ENCODE measurements at regions not wholly inside any gene's neighbourhood (a gene's known extent, or its start where the extent isn't known, plus 50 kb on each side); places are given as distances from the start of the nearest gene placed in this dataset.
A peak's percentile ranks its signal among the peaks of the same experiment; 100 is the strongest.

GRCh38 chr5:167553511-167553910, 737.9 kb upstream of the WWC1 start:
- no peaks in the 10 kb centered on the region for H3K36me3 ChIP-seq (ENCODE audit: control insufficient read depth, insufficient read depth, low read length)
- TF ChIP-seq, protein P1, sequence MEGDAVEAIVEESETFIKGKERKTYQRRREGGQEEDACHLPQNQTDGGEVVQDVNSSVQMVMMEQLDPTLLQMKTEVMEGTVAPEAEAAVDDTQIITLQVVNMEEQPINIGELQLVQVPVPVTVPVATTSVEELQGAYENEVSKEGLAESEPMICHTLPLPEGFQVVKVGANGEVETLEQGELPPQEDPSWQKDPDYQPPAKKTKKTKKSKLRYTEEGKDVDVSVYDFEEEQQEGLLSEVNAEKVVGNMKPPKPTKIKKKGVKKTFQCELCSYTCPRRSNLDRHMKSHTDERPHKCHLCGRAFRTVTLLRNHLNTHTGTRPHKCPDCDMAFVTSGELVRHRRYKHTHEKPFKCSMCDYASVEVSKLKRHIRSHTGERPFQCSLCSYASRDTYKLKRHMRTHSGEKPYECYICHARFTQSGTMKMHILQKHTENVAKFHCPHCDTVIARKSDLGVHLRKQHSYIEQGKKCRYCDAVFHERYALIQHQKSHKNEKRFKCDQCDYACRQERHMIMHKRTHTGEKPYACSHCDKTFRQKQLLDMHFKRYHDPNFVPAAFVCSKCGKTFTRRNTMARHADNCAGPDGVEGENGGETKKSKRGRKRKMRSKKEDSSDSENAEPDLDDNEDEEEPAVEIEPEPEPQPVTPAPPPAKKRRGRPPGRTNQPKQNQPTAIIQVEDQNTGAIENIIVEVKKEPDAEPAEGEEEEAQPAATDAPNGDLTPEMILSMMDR (IDR thresholded peaks at IDR 0.05; ENCODE audit: insufficient read depth, low read length, poor library complexity, severe bottlenecking): no peak
- H3K4me3 ChIP-seq (ENCODE audit: low read depth, low read length): no peak overlapping the region
- DNase-seq (ENCODE audit: low read depth): no peak
- H3K27me3 ChIP-seq (ENCODE audit: control insufficient read depth, insufficient read depth, low read length): no peaks in the 10 kb centered on the region

DNA sequence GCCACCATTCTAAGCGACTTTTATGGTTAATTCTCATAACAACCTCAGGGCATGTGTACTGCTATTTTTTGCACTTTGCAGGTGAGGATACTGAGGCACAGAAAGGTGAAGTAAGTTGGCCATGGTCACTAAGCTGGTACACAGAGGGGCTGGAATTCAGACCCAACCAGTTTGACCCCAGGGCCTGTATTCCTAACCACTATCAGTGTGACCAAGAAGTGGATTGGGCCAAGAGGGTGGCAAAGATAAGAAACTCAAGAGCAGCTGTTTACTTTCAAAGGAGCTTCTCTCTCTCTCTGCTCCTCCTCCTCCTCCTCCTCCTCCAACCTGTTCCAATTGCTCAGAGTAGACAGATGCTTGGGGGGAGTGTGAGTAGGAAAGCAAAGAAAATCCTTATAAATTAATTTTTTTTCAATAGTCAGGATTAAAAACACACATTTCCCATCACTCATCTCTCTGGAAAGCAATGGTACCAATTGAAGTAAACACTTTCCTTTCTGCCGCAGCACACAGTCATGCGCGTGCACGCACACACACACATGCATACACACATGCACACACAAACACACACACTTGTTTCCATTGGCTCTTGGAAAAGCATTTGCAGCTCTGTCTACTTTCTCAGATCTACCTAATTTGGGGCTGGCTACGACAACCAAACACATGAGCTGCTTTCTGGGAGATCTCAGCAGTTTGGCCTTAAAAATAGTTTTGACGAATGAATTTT, 736.7 kb upstream of the WWC1 start:
- Histone ChIP-seq H3K27me3 (ENCODE audit: control insufficient read depth, insufficient read depth, low read length) (no peaks in the 10 kb centered on the region), H3K4me3 (ENCODE audit: low read depth, low read length) (no peak overlapping the region), H3K36me3 (ENCODE audit: control insufficient read depth, insufficient read depth, low read length) (no peaks in the 10 kb centered on the region)
- TF ChIP-seq, protein P1 (IDR thresholded peaks at IDR 0.05; ENCODE audit: insufficient read depth, low read length, poor library complexity, severe bottlenecking): no peak
- no peak for DNase-seq (ENCODE audit: low read depth)

- no peak for DNase-seq (ENCODE audit: low read depth)
- TF ChIP-seq, protein P1 (IDR thresholded peaks at IDR 0.05; ENCODE audit: insufficient read depth, low read length, poor library complexity, severe bottlenecking): peak; percentile 7
- H3K27me3 ChIP-seq (ENCODE audit: control insufficient read depth, insufficient read depth, low read length): no peaks in the 10 kb centered on the region
- no peaks in the 10 kb centered on the region for H3K36me3 ChIP-seq (ENCODE audit: control insufficient read depth, insufficient read depth, low read length)
- H3K4me3 ChIP-seq (ENCODE audit: low read depth, low read length): no peak overlapping the region
These were observed 735.8 kb upstream of the WWC1 start for GRCh38 chr5:167555565-167556166.

- TF ChIP-seq, protein P1 (IDR thresholded peaks at IDR 0.05; ENCODE audit: insufficient read depth, low read length, poor library complexity, severe bottlenecking): no peak
- no peak for DNase-seq (ENCODE audit: low read depth)
- no peak overlapping the region for H3K4me3 ChIP-seq (ENCODE audit: low read depth, low read length)
- no peaks in the 10 kb centered on the region for H3K36me3 ChIP-seq (ENCODE audit: control insufficient read depth, insufficient read depth, low read length)
- H3K27me3 ChIP-seq (ENCODE audit: control insufficient read depth, insufficient read depth, low read length): no peaks in the 10 kb centered on the region
These were observed 734.1 kb upstream of the WWC1 start for GRCh38 chr5:167557359-167557758.

- DNase-seq (ENCODE audit: low read depth): no peak
- Histone ChIP-seq H3K36me3 (ENCODE audit: control insufficient read depth, insufficient read depth, low read length) (no peaks in the 10 kb centered on the region), H3K27me3 (ENCODE audit: control insufficient read depth, insufficient read depth, low read length) (no peaks in the 10 kb centered on the region), H3K4me3 (ENCODE audit: low read depth, low read length) (no peak overlapping the region)
- TF ChIP-seq, protein P1 (IDR thresholded peaks at IDR 0.05; ENCODE audit: insufficient read depth, low read length, poor library complexity, severe bottlenecking): no peak
These were observed 729.6 kb upstream of the WWC1 start for GRCh38 chr5:167561796-167562195.

Data from kidney epithelial cell (primary cell).